Dedifferentiated amniotic fluid mesenchymal stem cell (primary cell): ENCODE measurements at regions not wholly inside any gene's neighbourhood (a gene's known extent, or its start where the extent isn't known, plus 50 kb on each side); places are given as distances from the start of the nearest gene placed in this dataset.

Experiments
- DNase-seq: peaks from one replicate; pipeline ENCODE4 v3.0.0-alpha.2; 2016; ENCODE audit errors: extremely low spot score

DNA sequence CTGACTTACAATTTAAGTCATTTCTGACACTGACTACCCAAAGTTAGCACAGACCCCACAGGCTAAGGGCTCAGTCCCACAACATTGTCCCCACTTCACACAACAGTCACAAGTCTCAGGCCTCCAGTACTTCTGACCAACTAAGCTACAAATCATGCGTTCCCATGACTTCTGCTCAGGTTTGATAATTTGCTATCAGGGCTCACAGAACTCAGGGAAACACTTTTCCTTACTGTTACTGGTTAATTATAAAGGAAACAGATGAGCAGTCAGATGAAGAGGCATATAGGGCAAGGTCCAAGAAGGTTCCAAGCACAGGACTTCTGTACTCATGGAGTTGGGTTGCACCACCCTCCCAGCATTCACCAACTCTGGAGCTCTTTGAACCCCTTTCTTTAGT, 151.2 kb upstream of the TNR start:
- DNase-seq: no peak

DNA sequence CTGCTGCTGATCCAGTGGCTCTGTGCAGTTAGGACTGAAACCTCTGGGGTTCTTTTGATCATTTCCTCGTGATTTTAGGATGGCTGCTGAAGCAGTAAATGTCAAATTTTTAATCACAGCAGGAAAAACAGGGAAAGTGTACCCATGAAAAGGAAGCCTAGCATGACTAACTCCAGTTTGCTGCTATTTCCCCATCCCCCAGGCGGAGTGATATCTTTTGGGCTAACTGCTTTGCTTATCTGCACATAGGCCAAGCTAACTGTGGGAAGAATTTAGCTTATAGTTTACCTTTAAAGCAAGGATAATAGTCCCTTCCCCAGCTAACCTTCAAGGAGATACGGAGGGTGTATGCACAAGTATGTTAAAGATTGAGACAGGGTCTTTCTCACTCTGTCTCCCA, 149.8 kb upstream of the TNR start:
- DNase-seq: no peak

- no peak for DNase-seq
Measured at GRCh38 chr1:175892686-175893085, 149.3 kb upstream of the TNR start.

DNA sequence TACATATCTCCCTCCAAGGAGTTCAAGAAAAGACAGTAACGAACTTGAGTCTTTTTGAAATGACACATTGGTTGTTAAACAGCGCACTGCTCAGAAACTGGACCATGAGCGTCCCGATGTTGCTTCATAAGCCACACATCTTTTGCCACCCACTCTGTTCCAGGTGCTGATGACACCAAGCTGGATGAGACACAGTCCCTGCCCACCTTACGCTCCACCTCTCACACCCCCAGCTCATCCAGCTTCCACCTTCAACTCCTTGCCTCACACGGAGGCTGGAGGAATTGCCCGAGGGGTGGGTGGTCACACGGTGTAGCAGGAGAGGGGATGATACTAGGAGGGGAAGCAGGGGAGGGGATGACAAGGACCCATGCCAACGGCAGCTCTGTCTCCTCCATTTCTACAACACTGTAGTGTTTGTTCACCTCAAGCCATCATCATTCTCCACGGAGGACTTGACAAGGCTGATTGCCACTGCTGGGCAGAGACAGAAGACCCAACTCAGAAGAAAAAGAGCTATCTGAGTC, 148.5 kb upstream of the TNR start:
- no peak for DNase-seq

DNA sequence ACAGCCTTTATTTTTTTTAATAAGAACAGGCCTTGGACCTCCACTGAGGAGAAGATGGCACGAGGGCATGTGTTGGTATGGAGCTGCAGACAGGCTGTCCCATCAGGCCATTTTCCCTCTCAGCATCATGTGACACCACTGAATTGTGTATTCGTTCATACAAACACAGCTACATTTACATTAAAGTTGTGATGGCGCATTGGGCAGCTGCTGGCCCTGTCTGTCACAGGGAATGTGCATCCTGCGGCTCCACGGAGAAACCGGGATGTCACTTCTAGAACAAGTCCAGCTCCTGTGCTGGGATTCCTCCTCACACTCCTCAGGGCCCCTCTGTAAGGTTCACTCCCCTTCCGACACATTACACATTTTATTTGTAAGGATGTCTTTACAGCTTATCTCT, 147.6 kb upstream of the TNR start:
- no peak for DNase-seq

DNA sequence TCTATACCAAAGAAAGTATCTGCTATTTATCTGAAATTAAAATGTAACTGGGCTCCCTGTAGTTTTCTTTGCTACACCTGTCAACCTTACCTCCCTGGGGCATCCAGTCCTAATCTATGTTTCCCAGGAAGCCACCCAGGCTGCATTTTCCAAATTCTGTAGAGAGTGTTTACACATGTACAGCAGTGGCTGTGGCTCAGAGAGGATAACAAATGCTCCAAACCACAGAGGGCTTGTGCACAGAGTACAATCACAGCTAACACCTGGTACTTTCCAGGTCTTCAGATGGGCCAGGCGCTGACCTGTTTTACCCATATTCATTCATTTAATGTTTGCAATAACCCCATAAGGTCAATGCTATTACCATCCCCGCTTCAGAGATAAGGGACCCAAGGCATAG, 146.5 kb upstream of the TNR start:
- DNase-seq: no peak

DNA sequence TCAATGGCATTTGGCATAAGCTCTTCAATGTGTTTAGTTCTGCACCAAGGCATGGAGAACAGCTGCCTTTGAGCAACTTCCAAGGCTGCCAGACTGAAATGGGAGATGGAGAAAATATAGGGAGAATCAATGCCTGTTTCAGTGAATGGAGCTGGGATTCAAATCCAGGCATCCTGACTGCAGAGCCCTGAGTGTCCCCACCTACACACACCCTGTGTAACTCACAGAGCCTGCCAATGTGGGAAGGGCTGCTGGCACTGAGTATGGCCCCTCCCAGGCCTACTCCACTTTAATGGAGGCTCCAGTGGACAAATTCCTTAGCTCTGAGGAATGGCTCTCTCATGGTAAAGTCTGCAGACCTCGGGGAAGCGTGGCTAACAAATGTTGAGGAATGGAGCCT, 145.6 kb upstream of the TNR start:
- no peak for DNase-seq

DNA sequence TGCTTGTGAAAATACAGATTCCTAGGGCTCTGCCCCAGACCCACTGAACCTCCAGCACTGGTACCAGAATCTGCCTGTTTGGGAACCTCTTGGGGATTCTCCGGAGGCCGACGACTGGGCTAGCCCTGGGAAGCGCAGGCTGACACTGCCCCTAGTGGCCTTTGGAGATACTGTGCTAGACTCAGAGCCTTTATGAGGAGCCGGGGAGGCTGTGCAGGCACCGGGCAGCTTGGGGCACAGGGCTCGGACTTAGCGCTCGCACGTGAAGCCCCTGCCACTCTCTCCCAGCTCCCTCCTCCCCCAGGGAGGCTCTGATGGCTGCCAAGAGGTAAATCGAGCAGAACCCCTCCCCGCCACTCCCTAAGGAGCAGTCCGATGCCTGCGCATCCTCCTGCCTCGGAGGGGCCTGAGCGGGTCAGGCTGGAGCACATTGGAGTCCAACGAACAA, 144.6 kb upstream of the TNR start:
- DNase-seq: peak; percentile 22

DNA sequence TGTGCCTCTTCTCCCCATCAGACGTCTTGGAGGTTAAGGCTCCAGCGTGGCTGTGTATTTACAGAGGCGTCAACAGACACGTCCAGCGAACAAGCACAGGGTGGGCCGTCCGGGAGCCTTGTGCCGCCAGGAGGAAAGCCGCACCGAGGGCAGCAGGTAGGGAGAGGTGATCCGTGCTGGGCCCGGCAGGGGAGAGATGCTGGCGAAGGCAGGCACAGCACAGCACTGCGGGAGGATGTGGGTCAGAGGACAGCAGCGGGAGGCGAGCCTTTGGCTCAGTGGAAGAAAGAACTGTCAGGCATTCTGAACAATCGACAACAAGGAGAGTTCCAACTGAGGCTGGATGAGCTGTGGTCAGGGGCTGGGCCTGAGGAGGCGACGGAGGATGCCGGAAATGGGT, 144.1 kb upstream of the TNR start:
- no peak for DNase-seq

DNA sequence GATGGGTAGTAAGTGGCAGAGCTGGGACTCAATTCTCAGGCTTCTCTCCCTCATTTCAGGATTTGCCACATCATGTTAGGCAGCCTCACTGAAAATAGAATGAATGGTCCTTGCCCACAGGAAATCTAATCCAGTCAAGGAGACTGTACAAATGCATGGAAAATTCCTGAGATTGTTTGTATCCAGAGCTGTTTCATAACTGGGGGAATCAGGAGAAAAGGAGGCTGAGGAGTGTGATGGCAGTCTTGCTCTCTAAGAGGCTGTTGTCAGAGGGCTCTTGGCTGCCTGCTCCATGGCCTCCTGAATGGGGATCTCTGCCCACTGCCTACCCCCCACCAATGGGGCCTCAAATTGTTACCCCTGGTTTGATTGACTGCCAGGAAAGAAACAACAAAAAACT, 141.9 kb upstream of the TNR start:
- DNase-seq: peak; percentile 77

DNA sequence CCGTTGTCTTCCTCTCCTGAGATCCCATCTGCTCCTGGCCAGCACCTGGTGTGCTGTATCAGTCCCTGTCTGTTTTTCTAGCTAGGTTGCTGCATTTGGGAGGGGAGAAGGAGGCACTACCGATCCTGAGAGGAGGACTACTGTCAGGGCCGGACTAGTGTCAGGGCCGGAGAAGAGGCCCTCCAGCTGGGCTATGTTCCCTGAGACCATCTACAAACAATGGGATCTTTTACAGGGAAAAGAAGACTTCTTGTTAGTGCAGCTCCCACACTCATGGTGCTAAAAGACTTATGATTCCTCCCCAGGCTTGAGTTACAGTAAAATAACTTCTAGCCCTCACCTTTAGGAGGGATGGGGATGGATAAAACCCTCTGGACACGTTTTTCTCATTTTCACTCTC, 141.0 kb upstream of the TNR start:
- DNase-seq: no peak

GRCh38 chr1:175882192-175882591, 138.8 kb upstream of the TNR start:
- DNase-seq: no peak

- no peak for DNase-seq
Measured at GRCh38 chr1:175881246-175881976, 138.0 kb upstream of the TNR start.

GRCh38 chr1:175878775-175879174, 135.4 kb upstream of the TNR start:
- DNase-seq: no peak

GRCh38 chr1:175877939-175878737, 134.7 kb upstream of the TNR start:
- no peak for DNase-seq

DNA sequence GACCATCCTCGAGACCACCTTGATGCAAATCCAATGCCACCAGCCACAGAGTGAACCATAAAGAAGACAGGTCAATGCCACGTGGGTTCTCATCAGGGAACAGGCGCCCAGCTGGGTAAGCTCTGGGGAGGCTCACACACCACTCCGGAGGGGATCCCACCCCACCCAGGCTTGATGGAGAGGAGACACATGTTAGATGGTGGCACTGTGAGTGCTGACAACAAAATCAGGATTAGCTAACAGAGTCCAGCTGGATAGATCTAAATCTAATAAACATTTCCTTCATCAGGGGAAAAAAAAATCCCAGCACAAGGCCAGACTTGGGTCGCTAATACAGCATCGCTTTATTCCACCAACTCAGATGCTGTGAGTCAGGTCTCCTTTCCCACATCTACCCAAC, 132.2 kb upstream of the TNR start:
- no peak for DNase-seq

DNA sequence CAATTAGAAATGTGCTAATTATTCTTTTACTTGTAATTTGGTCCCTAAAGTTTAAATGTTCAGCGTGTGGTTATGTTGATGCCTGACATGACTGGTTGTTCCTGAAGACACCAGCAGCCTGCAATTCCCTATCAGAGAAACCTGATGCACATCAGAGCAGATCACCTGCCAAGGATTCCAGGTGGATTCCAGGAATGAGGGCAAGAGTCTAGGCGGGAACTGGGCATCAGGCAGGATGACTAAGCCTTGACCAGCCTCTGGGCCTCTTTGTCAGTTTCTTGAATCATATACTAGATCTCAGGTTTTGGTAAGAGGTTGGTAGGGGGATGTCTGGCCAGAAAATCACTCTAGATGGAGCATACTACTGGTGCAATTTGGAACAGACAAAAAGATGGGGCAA, 130.7 kb upstream of the TNR start:
- DNase-seq: no peak

- no peak for DNase-seq
Measured at GRCh38 chr1:175873290-175873935, 130.0 kb upstream of the TNR start.

DNA sequence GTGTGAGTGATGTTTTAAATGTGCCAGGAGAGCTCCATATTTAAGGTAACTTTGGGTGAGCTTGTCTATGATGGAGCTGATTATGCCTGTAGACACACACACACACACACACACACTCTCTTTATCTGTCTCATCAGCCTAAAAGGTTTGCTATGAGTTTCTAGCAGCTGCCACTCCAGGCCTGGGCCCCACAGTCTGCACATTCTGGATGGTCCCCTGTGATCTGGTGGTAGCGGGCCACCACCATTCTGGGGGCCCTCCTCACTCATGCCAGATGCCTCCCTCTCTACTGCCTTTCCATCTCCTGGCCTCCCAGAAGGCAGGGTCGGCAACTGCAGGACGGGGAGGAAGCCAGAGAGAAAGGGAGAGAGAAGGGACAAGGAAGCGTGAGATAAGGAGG, 129.2 kb upstream of the TNR start:
- no peak for DNase-seq

DNA sequence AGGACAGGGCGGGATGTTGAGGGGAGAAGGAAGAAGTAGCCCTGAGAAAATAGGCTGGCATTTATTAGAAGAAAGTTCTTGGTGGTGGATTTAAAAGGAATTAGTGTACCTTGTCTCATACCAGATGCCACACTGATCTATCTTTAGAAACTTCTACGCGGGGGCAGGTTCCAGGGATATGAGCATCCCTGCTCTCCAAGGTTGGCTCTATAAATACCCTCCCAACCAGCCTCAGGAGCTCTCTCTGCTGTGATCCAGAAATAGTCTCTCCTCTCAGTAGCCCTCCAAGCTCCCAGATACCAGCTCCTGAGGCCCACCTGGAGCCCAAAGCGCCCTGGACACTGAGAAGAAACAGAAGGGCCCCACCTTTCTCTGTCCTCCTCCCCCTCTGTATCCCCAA, 128.3 kb upstream of the TNR start:
- DNase-seq: no peak

- no peak for DNase-seq
Measured at GRCh38 chr1:175870217-175870616, 126.8 kb upstream of the TNR start.

DNA sequence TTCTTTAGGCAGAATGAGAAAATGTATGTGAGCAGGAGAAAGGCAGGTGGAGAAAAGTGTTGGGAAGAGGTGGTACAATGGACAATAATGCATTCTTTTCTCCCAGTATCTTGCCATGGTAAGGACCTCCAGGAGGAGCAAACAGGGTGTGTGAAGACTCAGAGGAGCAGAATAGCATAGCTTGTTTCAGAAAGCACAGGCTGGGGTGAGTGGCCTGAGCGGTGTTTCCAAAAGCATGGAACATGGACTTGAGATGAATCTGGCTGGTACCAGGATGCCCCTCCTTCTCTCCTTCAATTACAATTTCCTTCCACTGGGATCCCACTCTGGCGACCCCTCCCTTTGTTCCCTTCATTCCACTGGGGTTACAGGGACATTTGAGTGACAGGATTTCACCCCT, 123.4 kb upstream of the TNR start:
- DNase-seq: no peak
